Sigmoid colon (tissue), 4 donors: ENCODE measurements at regions not wholly inside any gene's neighbourhood (a gene's known extent, or its start where the extent isn't known, plus 50 kb on each side); places are given as distances from the start of the nearest gene placed in this dataset.

Experiments used
- CTCF ChIP-seq, 4 experiments: fragments of 450-650 bp in 3 of 4; fragments of 200-600 bp in 1 of 4; IDR thresholded peaks; one replicate each; pipeline ENCODE4 v1.5.1; 2016 to 2019; ENCODE audit warnings: antibody characterized with exemption in 4 of 4, mild to moderate bottlenecking in 3 of 4, moderate library complexity in 2 of 4
- EP300 ChIP-seq, 4 donors: sonication (generic); formaldehyde crosslinking; IDR thresholded peaks; one replicate each; pipeline ENCODE4 v1.6.1; 2017; ENCODE audit warnings: antibody characterized with exemption in 4 of 4
- POLR2A ChIP-seq, 2 donors: fragments of 450-650 bp; IDR thresholded peaks; one replicate each; pipeline ENCODE4 v1.6.1; 2016; ENCODE audit warnings: antibody characterized with exemption in 2 of 2, mild to moderate bottlenecking in 2 of 2, moderate library complexity in 2 of 2
- POLR2AphosphoS5 ChIP-seq, 4 donors: sonication (generic); formaldehyde crosslinking; IDR thresholded peaks; one replicate each; pipeline ENCODE4 v1.6.1; 2017; ENCODE audit warnings: antibody characterized with exemption in 4 of 4

GRCh38 chr3:55364421-55364820, 122.7 kb downstream of the WNT5A start:
- TF ChIP-seq POLR2A (IDR thresholded peaks at IDR 0.05) (no peak), CTCF (IDR thresholded peaks at IDR 0.05) (no peak), POLR2AphosphoS5 (IDR thresholded peaks at IDR 0.05) (no peak), EP300 (IDR thresholded peaks at IDR 0.05) (no peak)
